ENCODE measurements at regions not wholly inside any gene's neighbourhood (a gene's known extent, or its start where the extent isn't known, plus 50 kb on each side); places are given as distances from the start of the nearest gene placed in this dataset.
"Not testable (repeated sequence)": the region's sequence is repeated elsewhere in the genome, so short reads cannot be mapped to it uniquely, and the experiment has no call there.

GRCh38 chr2:40690525-40690924 lies 238.6 kb upstream of the SLC8A1 start:
- no peak for DNase-seq (ENCODE audit: low spot score)

DNA sequence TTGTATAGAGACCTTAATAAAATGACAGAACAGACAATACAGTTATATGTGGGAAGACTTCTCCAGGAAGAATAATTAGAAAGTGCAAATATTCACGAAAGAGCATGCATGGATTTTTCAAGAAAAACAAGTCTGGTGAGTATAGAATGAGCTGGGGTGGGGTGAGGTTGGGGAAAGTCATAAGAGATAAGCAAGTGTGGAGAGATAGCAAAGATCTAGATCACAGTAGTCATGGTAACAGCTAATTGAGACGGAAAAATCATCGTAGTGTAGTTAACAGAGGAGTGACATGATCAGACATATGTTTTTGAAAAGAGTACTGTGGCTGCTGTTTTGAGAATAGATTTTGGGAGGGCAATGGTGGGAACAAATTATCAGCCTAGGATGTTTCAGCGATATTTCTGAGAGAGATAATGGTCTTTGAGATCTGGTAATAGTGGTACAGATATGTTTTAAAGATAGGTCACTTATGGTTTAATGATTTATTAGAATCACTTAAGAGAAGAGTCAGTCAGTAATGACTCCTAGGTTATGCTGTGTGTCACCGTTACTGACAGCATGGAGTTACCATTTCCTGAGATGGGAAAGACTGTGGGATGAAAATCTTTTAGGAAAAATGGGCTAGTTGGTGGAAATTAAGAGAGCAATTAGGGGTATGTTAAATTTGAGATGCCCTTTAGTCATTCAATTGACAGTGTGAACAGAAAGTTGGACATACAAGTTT lies 248.5 kb upstream of the SLC8A1 start:
- DNase-seq (ENCODE audit: low spot score): no peak

- DNase-seq (ENCODE audit: low spot score): not testable (repeated sequence)
Observed at GRCh38 chr2:40712197-40712894, 260.5 kb upstream of the SLC8A1 start.

DNA sequence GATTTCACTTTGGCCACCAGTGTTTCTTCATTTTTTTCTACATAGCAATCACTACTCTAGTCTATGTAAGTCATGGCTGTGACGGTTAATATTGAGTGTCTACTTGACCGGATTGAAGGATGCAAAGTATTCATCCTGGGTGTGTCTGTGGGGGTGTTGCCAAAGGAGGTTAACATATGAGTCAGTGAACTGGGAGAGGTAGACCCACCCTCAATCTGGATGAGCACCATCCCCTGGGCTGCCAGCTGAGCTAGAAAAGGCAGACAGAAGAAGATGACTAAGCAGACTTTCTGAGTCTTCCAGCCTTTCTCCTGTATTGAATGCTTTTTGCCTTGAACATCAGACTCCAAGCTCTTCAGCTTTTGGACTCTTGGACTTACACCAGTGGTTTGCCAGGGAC lies 265.0 kb upstream of the SLC8A1 start:
- no peak for DNase-seq (ENCODE audit: low spot score)

GRCh38 chr2:40719414-40719813 lies 267.5 kb upstream of the SLC8A1 start:
- DNase-seq (ENCODE audit: low spot score): no peak

- DNase-seq (ENCODE audit: low spot score): no peak
Observed at GRCh38 chr2:40721595-40721994, 269.7 kb upstream of the SLC8A1 start.

GRCh38 chr2:40723194-40723593 lies 271.3 kb upstream of the SLC8A1 start:
- no peak for DNase-seq (ENCODE audit: low spot score)

- no peak for DNase-seq (ENCODE audit: low spot score)
Observed at GRCh38 chr2:40725040-40725439, 273.1 kb upstream of the SLC8A1 start.

GRCh38 chr2:40725950-40726349 lies 274.1 kb upstream of the SLC8A1 start:
- DNase-seq (ENCODE audit: low spot score): no peak

DNA sequence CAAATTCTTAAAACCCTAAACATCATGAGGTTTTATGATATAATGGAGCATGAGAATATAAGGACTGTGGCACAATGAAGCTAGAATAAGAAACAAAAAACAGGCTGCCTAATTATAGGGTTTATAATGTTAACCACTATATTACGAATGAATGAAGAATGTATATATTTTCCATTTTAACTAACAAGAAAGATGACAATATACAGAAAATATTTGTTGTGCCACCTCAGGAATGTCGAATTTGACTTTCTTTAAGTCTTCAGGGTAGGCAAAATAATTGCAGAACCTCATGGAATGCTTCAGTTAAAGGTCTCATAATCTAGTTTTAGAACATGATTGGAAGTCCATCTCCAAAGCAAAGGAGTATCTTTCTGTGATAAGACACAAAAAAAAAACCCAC lies 282.9 kb upstream of the SLC8A1 start:
- DNase-seq (ENCODE audit: low spot score): no peak

- DNase-seq (ENCODE audit: low spot score): no peak
Observed at GRCh38 chr2:40737180-40737579, 285.3 kb upstream of the SLC8A1 start.

DNA sequence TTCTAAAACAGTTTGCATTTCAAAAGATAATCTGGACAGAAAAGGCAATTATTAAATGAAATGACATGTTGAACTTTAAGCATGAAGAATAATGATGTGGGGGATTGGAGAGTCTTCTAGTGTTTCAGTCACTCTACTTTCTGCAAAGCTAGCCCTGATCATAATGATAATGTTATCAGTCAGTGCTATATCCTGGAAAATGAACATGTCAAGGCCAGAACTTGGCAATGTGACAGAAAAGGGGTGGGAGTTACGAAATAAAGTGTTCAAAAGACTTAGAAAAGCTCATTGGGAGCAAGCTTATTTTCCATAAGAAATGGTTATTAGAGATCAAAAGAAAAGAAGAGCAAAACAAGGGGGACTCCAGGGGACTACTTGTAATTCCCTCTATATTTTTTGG lies 288.5 kb upstream of the SLC8A1 start:
- DNase-seq (ENCODE audit: low spot score): no peak

- DNase-seq (ENCODE audit: low spot score): no peak
Observed at GRCh38 chr2:40741532-40741931, 289.6 kb upstream of the SLC8A1 start.

GRCh38 chr2:40746191-40746590 lies 294.3 kb upstream of the SLC8A1 start:
- DNase-seq (ENCODE audit: low spot score): no peak

GRCh38 chr2:40751981-40752380 lies 300.1 kb upstream of the SLC8A1 start:
- DNase-seq (ENCODE audit: low spot score): no peak

DNA sequence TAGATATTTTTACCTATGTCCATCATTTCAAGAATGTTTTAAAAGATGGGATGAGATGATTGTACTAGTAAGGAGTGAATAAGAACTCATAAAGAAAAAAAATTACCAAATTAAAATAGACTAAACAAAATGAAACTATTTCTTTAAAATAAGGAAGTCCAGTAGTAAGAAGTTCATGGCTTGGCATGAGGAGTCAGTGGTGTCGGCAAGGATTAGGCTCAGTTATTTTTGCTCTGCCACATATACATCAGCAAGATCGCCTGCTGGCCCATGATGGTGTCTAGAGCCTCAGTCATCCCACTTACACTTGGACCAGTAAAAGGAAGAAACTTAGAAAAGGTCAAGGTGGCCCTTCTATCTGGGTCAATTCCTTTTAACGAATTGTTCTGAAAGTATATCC lies 300.9 kb upstream of the SLC8A1 start:
- DNase-seq (ENCODE audit: low spot score): no peak

DNA sequence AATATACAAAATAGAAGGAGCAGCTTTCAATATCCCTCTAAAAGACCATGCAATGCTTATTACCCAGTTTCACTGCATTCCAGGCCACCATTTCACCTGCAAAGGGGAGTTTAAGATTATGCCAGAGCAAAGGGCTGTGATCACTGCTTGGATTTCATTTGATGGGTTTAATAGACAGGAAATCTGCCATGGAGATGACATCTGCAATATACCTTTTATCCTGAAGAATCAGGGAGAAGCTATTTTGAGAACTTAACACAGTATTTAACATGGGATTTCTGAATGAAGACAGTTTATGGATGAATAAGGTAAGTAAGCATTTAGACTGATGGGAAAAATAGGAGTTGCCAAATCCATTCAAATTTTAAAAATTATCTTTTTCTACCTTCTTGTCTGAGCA lies 303.0 kb upstream of the SLC8A1 start:
- no peak for DNase-seq (ENCODE audit: low spot score)

DNA sequence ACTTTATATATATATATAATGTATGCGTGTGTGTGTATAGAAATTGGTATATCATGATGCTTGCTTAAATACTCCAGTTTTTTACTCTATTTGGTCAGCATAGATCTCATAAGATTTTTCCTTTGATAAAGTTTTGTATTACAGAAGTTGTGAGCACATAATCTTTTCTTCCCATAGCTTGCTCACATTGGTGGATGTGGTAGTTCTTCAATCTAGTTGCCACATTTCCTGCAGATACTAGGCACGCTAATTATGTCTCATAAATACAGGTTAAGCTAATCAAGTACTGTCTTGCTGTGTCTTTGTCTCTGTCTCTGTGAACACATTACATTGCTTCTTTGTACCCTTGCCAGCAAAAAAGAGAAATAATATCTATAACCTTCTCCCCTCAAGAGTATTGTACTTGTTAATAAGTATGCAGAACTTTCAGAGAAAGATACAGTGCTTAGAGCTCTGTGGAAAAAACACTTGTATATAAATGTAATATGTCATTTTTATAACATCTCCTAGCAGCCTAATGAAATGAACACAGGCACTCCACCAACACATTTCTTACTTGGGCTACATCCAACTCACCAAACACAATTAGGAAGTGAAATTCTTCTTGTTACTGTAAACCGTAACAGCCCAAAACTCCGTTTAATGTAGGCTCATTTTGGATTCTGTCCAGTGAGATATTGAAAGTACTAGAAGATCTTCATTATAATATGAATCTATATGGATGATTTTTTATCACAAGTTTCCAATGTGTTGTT lies 306.7 kb upstream of the SLC8A1 start:
- DNase-seq (ENCODE audit: low spot score): no peak

GRCh38 chr2:40760071-40760666 lies 308.3 kb upstream of the SLC8A1 start:
- DNase-seq (ENCODE audit: low spot score): peak; percentile 60

GRCh38 chr2:40773291-40773690 lies 321.4 kb upstream of the SLC8A1 start:
- DNase-seq (ENCODE audit: low spot score): no peak

DNA sequence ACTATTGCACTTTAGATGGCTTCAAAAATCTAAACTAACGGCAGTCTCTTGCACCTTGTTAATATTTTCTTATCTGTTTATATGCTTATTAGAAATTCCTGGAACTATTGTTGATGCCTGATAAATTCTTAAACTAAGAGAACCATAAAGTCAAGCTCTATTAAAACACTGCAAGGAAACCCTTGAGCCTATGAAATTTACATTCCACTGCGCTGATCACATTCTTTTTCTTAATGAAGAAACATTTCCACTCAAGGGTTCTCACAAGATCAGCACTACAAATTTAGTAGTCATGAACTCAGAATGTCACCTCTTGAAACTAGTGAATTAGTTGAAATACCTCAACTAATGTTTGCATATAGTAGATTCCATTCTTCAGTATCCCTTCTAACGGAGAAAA lies 331.8 kb upstream of the SLC8A1 start:
- DNase-seq (ENCODE audit: low spot score): no peak

GRCh38 chr2:40786636-40787035 lies 334.7 kb upstream of the SLC8A1 start:
- DNase-seq (ENCODE audit: low spot score): no peak

DNA sequence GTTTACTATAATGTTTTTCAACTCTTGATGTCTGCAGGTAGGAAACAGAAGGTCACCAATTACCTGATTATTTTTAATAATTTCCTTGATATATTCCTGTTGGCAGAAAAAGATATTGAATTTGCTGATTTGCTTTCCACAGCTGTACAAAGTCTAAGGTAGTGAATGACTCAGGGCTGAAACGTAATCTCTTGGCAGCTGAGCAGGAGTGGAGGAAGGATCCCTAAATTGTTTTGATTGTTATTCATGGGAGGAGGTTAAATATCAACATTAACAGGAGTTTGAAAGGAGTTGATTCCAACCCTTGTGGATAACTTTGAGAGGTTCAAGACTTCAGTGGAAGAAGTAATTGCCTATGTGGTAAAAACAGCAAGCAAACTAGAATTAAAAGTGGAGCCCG lies 345.2 kb upstream of the SLC8A1 start:
- DNase-seq (ENCODE audit: low spot score): no peak

Measured in D341Med (cell line).